ENCODE measurements at regions not wholly inside any gene's neighbourhood (a gene's known extent, or its start where the extent isn't known, plus 50 kb on each side); places are given as distances from the start of the nearest gene placed in this dataset.

- WGBS (ENCODE audit: low lambda C conversion rate), result 23% methylated on average over 2 of the region's 2 CpGs
Observed at GRCh38 chr3:75076481-75076880, 462.0 kb upstream of the CNTN3 start.

GRCh38 chr3:75078290-75078689, 463.8 kb upstream of the CNTN3 start:
- Histone ChIP-seq H3K9me2 (no peaks in the 10 kb centered on the region), H3K9me3 (no peaks in the 10 kb centered on the region), H3K4me1 (ENCODE audit: control insufficient read depth in 1 of 2, insufficient read depth in 2 of 2, low read depth in 1 of 2, low read length in 1 of 2) (no peaks in the 10 kb centered on the region), H2AFZ (ENCODE audit: low read depth) (no peak overlapping the region), H3K4me2 (no peak overlapping the region), H3K4me3 (ENCODE audit: low read depth in 2 of 2, low read length in 1 of 2) (no peak overlapping the region), H3K79me2 (ENCODE audit: insufficient read depth) (no peaks in the 10 kb centered on the region), H3K9ac (no peak overlapping the region), H3K27me3 (ENCODE audit: insufficient read depth) (no peaks in the 10 kb centered on the region), H4K20me1 (ENCODE audit: insufficient read depth) (no peaks in the 10 kb centered on the region), H3K27ac (ENCODE audit: low read depth in 2 of 2, low read length in 1 of 2) (no peak overlapping the region), H3F3A (replicated peaks; ENCODE audit: insufficient read depth) (no peaks in the 10 kb centered on the region), H3K36me3 (replicated peaks in 1 of 2; ENCODE audit: control insufficient read depth in 1 of 2, insufficient read depth in 2 of 2, low read length in 1 of 2) (no peaks in the 10 kb centered on the region)
- DNase-seq, result no peak
- ChIA-PET POLR2A (no interaction called here), CTCF (no interaction called here)
- TF ChIP-seq NFIC (IDR thresholded peaks at IDR 0.05; ENCODE audit: borderline replicate concordance) (no peak), SMC3 (IDR thresholded peaks at IDR 0.05; ENCODE audit: low read depth, low read length) (no peak), POLR2AphosphoS5 (IDR thresholded peaks at IDR 0.05; ENCODE audit: low read depth, low read length) (no peak), RFX5 (IDR thresholded peaks at IDR 0.05; ENCODE audit: low read length) (no peak), USF2 (IDR thresholded peaks at IDR 0.05; ENCODE audit: borderline replicate concordance, low read depth, low read length) (no peak)

More at GRCh38 chr3:75076481-75076880, 462.0 kb upstream of the CNTN3 start:
- H2AFZ ChIP-seq (ENCODE audit: low read depth), result no peak overlapping the region
- TF ChIP-seq EZH2phosphoT487 (IDR thresholded peaks at IDR 0.05; ENCODE audit: borderline replicate concordance, low read depth) (no peak), ELF1 (IDR thresholded peaks at IDR 0.05) (no peak), NFIC (IDR thresholded peaks at IDR 0.05; ENCODE audit: borderline replicate concordance) (no peak), TAF1 (IDR thresholded peaks at IDR 0.05; ENCODE audit: borderline replicate concordance, low read depth, low read length) (no peak), USF1 (IDR thresholded peaks at IDR 0.05; ENCODE audit: borderline replicate concordance, low read depth) (no peak), CHD2 (IDR thresholded peaks at IDR 0.05; ENCODE audit: low read length, partially characterized antibody) (no peak), FOXJ3 (CRISPR knock-in tag; IDR thresholded peaks at IDR 0.05) (no peak), NRF1 (IDR thresholded peaks at IDR 0.05; ENCODE audit: low read depth, low read length) (no peak), FOXM1 (IDR thresholded peaks at IDR 0.05; ENCODE audit: low read depth) (no peak)
- H3K79me2 ChIP-seq (ENCODE audit: insufficient read depth), result no peaks in the 10 kb centered on the region
- no peaks in the 10 kb centered on the region for H3K27me3 ChIP-seq (ENCODE audit: insufficient read depth)
- H3K9ac ChIP-seq, result no peak overlapping the region
- no peaks in the 10 kb centered on the region for H3K36me3 ChIP-seq (replicated peaks in 1 of 2; ENCODE audit: control insufficient read depth in 1 of 2, insufficient read depth in 2 of 2, low read length in 1 of 2)
- ChIA-PET CTCF (no interaction called here), POLR2A (no interaction called here)
- H3K4me2 ChIP-seq, result no peak overlapping the region
- H3K4me1 ChIP-seq (ENCODE audit: control insufficient read depth in 1 of 2, insufficient read depth in 2 of 2, low read depth in 1 of 2, low read length in 1 of 2), result no peaks in the 10 kb centered on the region
- no peaks in the 10 kb centered on the region for H4K20me1 ChIP-seq (ENCODE audit: insufficient read depth)
- no peak overlapping the region for H3K4me3 ChIP-seq (ENCODE audit: low read depth in 2 of 2, low read length in 1 of 2)
- no peaks in the 10 kb centered on the region for H3K9me3 ChIP-seq
- DNase-seq, result no peak
- no peaks in the 10 kb centered on the region for H3K9me2 ChIP-seq
- no peak overlapping the region for H3K27ac ChIP-seq (ENCODE audit: low read depth in 2 of 2, low read length in 1 of 2)
- no peaks in the 10 kb centered on the region for H3F3A ChIP-seq (replicated peaks; ENCODE audit: insufficient read depth)
